COLO668 (cell line): ENCODE measurements at regions not wholly inside any gene's neighbourhood (a gene's known extent, or its start where the extent isn't known, plus 50 kb on each side); places are given as distances from the start of the nearest gene placed in this dataset.
"Not testable (repeated sequence)": the region's sequence is repeated elsewhere in the genome, so short reads cannot be mapped to it uniquely, and the experiment has no call there.

ENCODE experiments used
- DNase-seq: peaks from one replicate; lab custom pipeline; 2025; ENCODE audit not compliant: unreplicated experiment; lab: John Stamatoyannopoulos, UW

DNA sequence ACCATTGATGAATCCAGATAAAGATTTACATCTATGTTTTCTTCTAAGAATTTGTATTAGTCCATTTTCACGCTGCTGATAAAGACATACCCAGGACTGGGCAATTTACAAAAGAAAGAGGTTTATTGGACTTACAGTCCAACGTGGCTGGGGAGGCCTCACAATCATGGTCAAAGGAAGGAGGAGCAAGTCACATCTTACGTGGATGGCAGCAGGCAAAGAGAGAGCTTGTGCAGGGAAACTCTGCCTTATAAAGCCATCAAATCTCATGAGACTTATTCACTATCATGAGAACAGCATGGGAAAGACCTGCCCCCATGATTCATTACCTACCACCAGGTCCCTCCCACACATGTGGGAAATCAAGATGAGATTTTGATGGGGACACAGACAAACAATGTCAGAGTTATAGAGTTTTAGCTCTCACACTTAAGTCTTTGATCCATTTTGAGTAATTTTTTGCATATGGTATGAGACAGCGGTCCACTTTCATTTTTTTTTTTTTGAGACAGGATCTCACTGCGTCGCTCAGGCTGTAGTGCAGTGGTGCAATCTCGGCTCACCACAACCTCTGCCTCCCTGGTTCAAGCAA, 53.5 kb upstream of the JADE2 start:
- not testable (repeated sequence) for DNase-seq

DNA sequence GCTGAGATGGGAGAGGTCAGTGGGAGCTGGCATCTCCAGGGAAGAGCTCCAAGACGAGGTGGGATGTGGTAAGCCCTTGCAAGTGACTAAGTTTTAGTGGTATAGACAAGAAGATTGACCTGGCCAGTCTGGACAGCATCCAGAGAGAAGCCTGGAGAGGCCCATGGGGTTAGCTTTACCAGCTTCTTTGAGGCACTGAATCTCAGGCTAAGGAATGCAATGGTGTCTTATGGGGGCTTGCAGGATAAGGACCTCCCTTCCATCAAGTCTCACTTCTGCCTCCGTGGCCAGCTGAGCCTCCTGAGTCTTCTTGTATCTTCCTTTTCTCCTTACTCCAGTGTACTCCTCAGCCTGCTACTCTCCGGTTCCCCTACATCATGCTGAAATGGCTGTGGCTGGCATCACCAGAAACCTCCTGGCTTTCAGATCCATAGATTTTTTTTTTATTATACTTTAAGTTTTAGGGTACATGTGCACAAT, 56.5 kb upstream of the JADE2 start:
- DNase-seq = no peak

DNA sequence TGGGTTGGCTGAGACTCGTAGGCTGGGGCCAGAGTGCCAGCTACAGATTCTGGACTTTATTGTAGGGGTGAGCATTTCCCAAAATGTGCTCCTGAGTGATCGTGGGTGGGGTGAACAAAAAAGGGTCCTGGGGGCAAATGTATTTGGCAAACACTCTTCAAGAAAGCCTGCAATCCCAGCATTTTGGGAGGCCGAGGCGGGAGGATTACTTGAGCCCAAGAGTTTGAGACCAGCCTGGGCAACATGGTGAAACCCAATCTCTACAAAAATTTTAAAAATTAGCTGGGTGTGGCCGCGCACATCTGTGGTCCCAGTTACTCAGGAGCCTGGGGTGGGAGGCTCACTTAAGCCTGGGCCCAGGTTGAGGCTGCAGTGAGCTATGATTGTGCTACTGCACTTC, 55.5 kb upstream of the CDKN2AIPNL start:
- no peak for DNase-seq

DNA sequence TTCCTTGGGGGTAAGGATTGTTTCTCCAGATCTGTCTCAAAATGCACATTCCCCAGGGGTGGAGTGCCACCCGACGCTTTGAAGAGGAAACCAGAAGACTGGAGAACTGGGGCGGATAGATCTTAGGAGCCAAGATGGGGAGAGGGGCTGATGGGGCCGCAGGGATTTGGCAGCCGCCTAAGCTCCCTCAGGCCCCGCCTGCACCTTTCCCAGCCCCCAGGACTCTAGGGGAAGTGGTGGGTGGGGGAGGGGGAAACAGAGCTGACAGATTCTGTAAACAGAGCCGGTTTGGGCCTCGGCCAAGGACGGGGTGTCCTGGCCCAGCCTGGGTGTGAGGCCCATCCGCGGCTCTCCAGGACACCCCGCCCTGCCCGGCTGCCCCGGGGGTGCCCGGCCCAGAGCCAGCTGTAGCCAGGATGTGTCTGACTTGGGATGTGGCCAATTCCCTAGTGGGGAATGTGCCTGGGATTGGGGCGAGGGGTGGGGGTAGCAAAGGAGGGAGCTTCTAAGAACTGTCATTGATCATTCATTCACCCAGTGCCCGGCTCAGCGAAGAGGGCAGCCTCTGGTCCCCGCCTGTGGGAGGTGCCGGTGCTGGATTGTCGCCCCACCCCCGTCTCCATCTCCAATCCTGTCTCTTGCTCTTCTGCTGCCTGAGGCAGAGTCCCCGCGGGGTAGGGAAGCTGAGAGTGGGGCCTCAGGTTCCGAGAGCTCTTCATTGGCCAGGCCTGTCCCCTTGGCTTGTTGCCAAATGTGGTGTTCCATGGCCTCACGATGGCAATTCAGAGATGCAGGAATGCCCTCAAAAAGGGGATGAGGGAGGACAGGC, 54.8 kb upstream of the CDKN2AIPNL start:
- peak; percentile 87 for DNase-seq

DNA sequence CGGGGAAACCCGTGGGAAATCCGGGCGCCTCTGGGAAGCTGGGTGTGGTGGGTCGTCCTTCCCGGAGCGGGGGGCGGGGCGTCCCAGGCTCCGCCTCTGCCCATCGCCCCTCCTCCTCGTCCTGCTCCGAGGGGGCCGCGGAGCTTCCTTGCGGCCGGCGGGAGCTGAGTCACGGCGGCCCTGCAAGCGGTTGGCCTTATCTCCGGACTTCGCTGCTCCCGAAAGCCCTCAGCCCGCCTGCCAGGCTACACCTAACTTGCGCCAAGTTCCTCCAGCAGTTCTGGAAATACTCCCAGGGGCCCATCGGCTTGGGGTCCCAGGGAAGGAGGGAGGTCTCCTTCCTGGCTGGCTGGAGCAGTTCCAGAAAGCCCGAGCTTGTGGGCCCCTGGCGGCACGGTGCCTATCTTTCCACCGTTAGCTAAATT, 54.1 kb upstream of the CDKN2AIPNL start:
- peak; percentile 84 for DNase-seq

DNA sequence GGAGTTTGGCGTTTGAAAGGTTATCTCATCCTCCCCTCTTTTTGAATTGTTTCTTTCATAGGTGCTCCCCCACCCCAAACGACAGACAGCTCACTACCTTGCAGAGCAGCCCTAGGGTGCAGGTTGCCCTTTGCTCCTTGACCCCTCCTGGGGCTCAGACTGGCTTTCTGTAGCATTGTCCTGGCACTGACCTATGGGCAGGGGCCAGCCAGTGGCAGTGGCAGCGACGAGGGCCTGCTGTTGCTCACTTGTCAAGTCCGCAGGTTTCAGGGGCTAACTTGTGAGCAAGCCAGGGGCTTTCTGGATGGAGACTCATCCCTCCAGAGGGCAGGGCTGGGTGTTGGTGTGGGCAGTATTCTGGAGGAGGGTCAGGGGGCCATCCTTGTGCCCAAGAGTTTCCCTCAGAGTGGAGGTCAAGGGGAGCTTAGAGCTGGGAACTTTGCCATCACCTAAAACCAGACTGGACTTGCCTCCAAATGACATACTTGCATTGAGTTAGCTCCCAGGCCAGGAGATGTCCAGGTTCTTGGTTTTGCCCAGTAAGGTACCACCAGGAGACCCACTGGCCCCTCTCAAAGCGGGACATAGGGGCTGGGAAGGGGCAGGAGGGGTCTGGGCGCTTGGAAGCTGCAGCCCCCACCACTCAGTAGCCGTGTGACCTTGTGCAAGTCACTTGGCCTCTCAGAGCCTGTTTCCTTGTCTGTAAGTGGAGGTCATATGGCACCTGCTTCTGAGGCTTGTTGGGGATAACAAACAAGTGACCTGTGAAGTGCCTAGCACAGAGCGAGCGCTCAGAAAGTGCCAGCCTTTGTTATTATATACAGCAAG, 53.5 kb upstream of the CDKN2AIPNL start:
- no peak for DNase-seq

DNA sequence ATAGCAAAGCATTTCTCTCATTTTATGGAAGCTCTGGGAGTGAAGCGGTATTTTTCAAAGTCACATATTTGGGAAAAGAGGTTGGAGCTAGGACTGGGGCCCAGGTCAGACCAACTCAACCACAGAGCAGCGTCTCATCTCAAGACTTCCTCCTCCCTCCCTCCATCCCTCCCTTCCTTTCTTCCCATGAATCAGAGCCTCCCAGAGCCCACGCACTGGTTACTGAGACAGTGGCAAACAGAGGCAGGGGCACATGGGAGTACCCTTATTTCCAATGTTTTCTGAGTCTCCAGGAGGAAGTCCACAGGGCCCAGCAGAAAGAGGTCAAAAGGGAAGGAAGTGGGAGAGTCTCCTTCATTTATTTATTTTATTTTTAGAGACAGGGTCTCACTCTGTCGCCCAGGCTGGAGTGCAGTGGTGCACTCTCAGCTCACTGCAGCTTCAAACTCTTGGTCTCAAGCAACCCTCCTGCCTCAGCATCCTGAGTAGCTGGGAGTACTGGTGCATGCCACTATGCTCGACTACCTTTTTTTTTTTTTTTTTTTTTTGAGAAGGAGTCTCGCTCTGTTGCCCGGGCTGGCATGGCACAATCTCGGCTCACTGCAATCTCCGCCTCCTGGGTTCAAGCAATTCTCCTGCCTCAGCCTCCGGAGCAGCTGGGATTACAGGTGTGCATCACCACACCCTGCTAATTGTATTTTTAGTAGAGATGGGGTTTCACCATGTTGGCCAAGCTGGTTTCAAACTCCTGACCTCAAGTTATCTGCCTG, 52.5 kb upstream of the CDKN2AIPNL start:
- DNase-seq = no peak

DNA sequence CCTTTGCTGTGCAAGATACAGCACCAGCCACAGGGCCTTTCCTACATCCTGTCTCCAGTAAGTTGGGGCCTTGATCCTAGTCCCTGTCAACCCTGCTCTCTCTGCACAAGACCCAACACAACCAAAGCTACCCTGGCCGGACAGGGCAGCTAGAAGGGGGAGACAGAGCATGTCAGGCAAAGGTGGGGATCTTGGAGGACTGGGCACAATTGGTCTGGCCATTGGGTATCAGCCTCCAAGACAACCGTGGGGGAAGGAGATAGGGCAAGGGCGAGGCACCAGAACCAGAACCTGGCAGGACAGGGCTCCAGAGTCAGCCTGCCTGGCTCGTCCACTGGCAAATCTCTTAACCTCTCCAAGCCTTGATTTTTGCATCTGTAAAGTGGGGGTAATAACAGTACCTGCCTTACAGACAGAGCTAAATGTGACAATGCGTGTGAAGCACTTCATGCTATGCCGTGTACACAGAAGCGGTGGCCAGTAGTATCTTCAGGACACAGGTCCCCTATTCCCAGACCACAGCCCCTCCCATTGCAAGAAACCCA, 51.6 kb upstream of the CDKN2AIPNL start:
- DNase-seq = no peak

DNA sequence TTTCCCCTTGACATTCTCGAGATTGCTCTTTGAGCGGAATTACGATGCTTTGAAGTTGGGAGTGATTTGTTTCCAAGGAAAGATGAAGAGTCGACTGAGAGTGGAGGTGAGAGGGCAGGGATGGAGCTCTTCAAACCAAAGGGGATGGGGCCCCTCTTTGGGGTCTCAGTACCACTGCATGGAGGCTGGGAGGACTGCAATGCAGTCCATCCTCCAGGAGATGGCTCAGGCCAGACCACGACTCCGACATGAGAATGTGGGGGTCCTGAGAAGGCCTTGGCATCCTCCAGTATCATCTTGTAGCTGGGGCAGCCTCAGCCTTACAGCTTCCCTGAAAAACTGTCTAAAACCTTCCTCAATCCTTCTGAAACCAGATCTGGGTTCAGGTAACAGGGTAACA, 51.1 kb upstream of the CDKN2AIPNL start:
- DNase-seq = no peak

DNA sequence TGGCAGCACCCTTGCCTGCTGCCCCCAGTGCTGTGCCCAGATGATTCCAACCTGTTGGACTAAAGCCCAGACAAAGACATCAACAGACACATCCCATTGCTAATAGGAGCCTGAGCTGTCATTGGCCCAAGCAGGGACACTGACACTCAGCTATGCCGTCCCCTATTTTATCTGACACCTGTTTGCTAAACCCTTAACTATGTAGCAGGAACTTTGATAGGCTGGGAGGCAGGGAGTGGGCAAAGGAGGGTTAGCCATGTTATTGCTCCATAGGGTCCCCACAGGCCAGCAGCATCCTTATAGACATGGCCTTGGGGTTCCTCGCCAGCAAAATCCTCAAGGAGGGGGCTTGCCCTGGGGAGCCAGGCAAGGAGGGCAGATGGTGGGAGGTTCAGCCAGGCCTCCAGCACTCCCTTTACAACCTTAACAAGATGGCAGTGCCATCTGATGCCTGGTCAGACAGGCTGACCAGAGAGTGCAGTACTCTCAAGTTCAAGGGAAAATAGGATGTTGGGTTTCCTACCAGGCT, 50.4 kb upstream of the CDKN2AIPNL start:
- DNase-seq = no peak
